Lower lobe of right lung (tissue), 2 donors: ENCODE measurements at regions not wholly inside any gene's neighbourhood (a gene's known extent, or its start where the extent isn't known, plus 50 kb on each side); places are given as distances from the start of the nearest gene placed in this dataset.

Experiments
- ATAC-seq, 2 donors: fragments of 200-7000 bp; cut with Tn5 transposase; one replicate each; pipeline ENCODE4 v1.9.1; 2020 to 2022; ENCODE audit warnings: mild to moderate bottlenecking in 2 of 2, moderate library complexity in 2 of 2
- DNase-seq: peaks from one replicate; pipeline ENCODE4 v3.0.0-alpha.2; 2020
- H3K27ac ChIP-seq: fragments of 200-600 bp; one replicate; pipeline ENCODE4 v1.8.0; 2022
- H3K27me3 ChIP-seq: fragments of 200-600 bp; one replicate; pipeline ENCODE4 v1.8.0; 2022; ENCODE audit warnings: low read depth
- H3K36me3 ChIP-seq: fragments of 200-600 bp; one replicate; pipeline ENCODE4 v1.8.0; 2022; ENCODE audit warnings: mild to moderate bottlenecking
- H3K4me1 ChIP-seq: fragments of 200-600 bp; one replicate; pipeline ENCODE4 v1.8.0; 2022
- H3K4me3 ChIP-seq: fragments of 200-600 bp; one replicate; pipeline ENCODE4 v1.8.0; 2022; ENCODE audit warnings: mild to moderate bottlenecking
- H3K9me3 ChIP-seq: fragments of 200-600 bp; one replicate; pipeline ENCODE4 v1.8.0; 2022
- CTCF ChIP-seq: fragments of 200-600 bp; IDR thresholded peaks from one replicate; pipeline ENCODE4 v1.8.0; 2022; ENCODE audit warnings: antibody characterized with exemption, mild to moderate bottlenecking
- intact Hi-C: fragments of 100-400 bp; cut with DNase I; formaldehyde crosslinking; loops from one replicate; pipeline ENCODE4 v1.11.0; 2022
- donor health status: DM: no; HTN: yes; CAD: no; lungs with severe emphysema.

- Histone ChIP-seq H3K27me3 (no peaks in the 10 kb centered on the region), H3K27ac (no peak overlapping the region), H3K4me1 (no peaks in the 10 kb centered on the region), H3K4me3 (no peak overlapping the region), H3K36me3 (no peaks in the 10 kb centered on the region), H3K9me3 (no peaks in the 10 kb centered on the region)
- no peak for ATAC-seq
- intact Hi-C loops = no loop called here
- TF ChIP-seq CTCF = no peak
- no peak for DNase-seq
These were observed 104.2 kb downstream of the FASLG start for GRCh38 chr1:172763057-172763456.

GRCh38 chr1:172764378-172764777, 105.5 kb downstream of the FASLG start:
- no peak for TF ChIP-seq CTCF
- intact Hi-C loops = no loop called here
- DNase-seq = no peak
- Histone ChIP-seq H3K27ac (no peak overlapping the region), H3K4me1 (no peaks in the 10 kb centered on the region), H3K36me3 (no peaks in the 10 kb centered on the region), H3K9me3 (no peaks in the 10 kb centered on the region), H3K4me3 (no peak overlapping the region), H3K27me3 (no peaks in the 10 kb centered on the region)
- ATAC-seq = no peak

GRCh38 chr1:172766462-172766861, 107.6 kb downstream of the FASLG start:
- DNase-seq (no peak), ATAC-seq (peak; percentile 48 to 74)
- TF ChIP-seq CTCF = no peak
- Histone ChIP-seq H3K27me3 (no peaks in the 10 kb centered on the region), H3K9me3 (no peaks in the 10 kb centered on the region), H3K36me3 (no peaks in the 10 kb centered on the region), H3K4me1 (no peaks in the 10 kb centered on the region), H3K27ac (no peak overlapping the region), H3K4me3 (no peak overlapping the region)
- intact Hi-C loops = no loop called here

DNA sequence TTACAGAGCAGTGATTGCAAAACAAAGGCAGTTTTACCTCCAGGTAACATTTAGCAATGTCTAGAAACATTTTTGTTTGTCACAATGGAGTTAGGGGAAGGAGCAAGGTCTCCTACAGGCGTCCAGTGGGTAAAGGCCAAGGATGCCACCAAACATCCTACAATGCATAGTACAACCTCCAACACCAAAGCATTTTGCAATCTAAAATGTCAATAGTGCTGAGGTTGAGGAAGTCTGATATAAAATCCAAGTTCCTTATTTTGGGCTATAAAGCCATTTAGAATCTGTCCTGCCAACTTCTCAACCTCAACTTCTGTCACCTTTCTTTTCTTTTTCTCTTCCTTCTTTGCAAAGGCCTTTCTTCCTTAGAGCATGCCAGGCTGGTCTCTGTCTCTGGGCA, 111.2 kb downstream of the FASLG start:
- Histone ChIP-seq H3K27ac (no peak overlapping the region), H3K4me1 (no peaks in the 10 kb centered on the region), H3K9me3 (no peaks in the 10 kb centered on the region), H3K36me3 (no peaks in the 10 kb centered on the region), H3K27me3 (no peaks in the 10 kb centered on the region), H3K4me3 (no peak overlapping the region)
- DNase-seq = no peak
- TF ChIP-seq CTCF = no peak
- peak in 1 of 2 donors; percentile 47 for ATAC-seq
- intact Hi-C loops = no loop called here

- peak overlapping the region; percentile 81 for H3K27ac ChIP-seq
- ATAC-seq (no peak), DNase-seq (no peak)
- H3K27me3 ChIP-seq = no peaks in the 10 kb centered on the region
- TF ChIP-seq CTCF = no peak
- no peaks in the 10 kb centered on the region for H3K36me3 ChIP-seq
- no peaks in the 10 kb centered on the region for H3K4me1 ChIP-seq
- H3K9me3 ChIP-seq = no peaks in the 10 kb centered on the region
- intact Hi-C loops = no loop called here
- no peak overlapping the region for H3K4me3 ChIP-seq
These were observed 115.7 kb downstream of the FASLG start for GRCh38 chr1:172774561-172774960.

- H3K4me3 ChIP-seq = no peak overlapping the region
- DNase-seq (no peak), ATAC-seq (peak; percentile 52 to 56)
- H3K4me1 ChIP-seq = no peaks in the 10 kb centered on the region
- peak overlapping the region; percentile 81 for H3K27ac ChIP-seq
- no peaks in the 10 kb centered on the region for H3K9me3 ChIP-seq
- intact Hi-C loops = no loop called here
- H3K27me3 ChIP-seq = no peaks in the 10 kb centered on the region
- no peaks in the 10 kb centered on the region for H3K36me3 ChIP-seq
- no peak for TF ChIP-seq CTCF
These were observed 116.7 kb downstream of the FASLG start for GRCh38 chr1:172775606-172776005.
